NCI-H2227 (cell line): ENCODE measurements at regions not wholly inside any gene's neighbourhood (a gene's known extent, or its start where the extent isn't known, plus 50 kb on each side); places are given as distances from the start of the nearest gene placed in this dataset.

ENCODE experiments used
- DNase-seq: peaks from one replicate; lab custom pipeline; 2025; ENCODE audit not compliant: unreplicated experiment; lab: John Stamatoyannopoulos, UW

GRCh38 chr18:61756244-61756643 is 136.6 kb downstream of the RNF152 start:
- no peak for DNase-seq

- no peak for DNase-seq
These were observed 137.3 kb downstream of the RNF152 start for GRCh38 chr18:61755555-61755954.

- DNase-seq = no peak
These were observed 138.7 kb downstream of the RNF152 start for GRCh38 chr18:61754039-61754583.

- no peak for DNase-seq
These were observed 139.4 kb downstream of the RNF152 start for GRCh38 chr18:61753373-61753772.

- no peak for DNase-seq
These were observed 139.8 kb downstream of the RNF152 start for GRCh38 chr18:61752973-61753372.

- DNase-seq = no peak
These were observed 141.8 kb downstream of the RNF152 start for GRCh38 chr18:61750840-61751668.

- DNase-seq = no peak
These were observed 143.3 kb downstream of the RNF152 start for GRCh38 chr18:61749546-61749945.

- no peak for DNase-seq
These were observed 143.8 kb downstream of the RNF152 start for GRCh38 chr18:61749031-61749430.

GRCh38 chr18:61748004-61748403 is 144.8 kb downstream of the RNF152 start:
- no peak for DNase-seq

GRCh38 chr18:61743775-61744531 is 148.9 kb downstream of the RNF152 start:
- no peak for DNase-seq

GRCh38 chr18:61742565-61743429 is 150.0 kb downstream of the RNF152 start:
- DNase-seq = no peak

GRCh38 chr18:61741881-61742454 is 150.8 kb downstream of the RNF152 start:
- no peak for DNase-seq

- DNase-seq = no peak
These were observed 154.3 kb downstream of the RNF152 start for GRCh38 chr18:61738488-61738887.

GRCh38 chr18:61738042-61738441 is 154.8 kb downstream of the RNF152 start:
- no peak for DNase-seq

- no peak for DNase-seq
These were observed 156.7 kb downstream of the RNF152 start for GRCh38 chr18:61736133-61736532.

- no peak for DNase-seq
These were observed 157.2 kb downstream of the RNF152 start for GRCh38 chr18:61735564-61736102.

GRCh38 chr18:61734396-61734795 is 158.4 kb downstream of the RNF152 start:
- no peak for DNase-seq

GRCh38 chr18:61732854-61733253 is 160.0 kb downstream of the RNF152 start:
- no peak for DNase-seq

- DNase-seq = no peak
These were observed 161.0 kb downstream of the RNF152 start for GRCh38 chr18:61731693-61732376.

- no peak for DNase-seq
These were observed 161.6 kb downstream of the RNF152 start for GRCh38 chr18:61731178-61731577.
